ENCODE measurements at regions not wholly inside any gene's neighbourhood (a gene's known extent, or its start where the extent isn't known, plus 50 kb on each side); places are given as distances from the start of the nearest gene placed in this dataset.

DNA sequence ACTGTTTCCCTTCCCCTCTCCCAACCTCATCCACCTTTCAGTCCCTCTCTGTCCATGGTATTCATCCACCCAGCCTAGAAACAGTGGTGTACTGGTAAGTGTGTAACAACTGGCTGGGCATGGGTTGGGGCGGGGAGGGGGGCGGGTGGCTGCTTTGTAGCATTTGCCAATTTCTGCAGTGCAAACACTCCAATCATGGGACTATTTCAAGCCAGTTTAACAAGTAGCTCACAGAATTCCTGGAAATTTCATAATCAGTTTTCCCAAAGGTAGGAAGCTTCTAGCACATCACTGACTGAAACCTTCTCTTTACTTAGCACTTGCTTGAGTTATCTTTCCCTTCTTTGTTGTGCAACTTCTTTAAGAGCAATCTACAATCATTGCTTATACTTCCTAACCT, 100.8 kb upstream of the WASF3 start:
- Histone ChIP-seq H3K27me3 (ENCODE audit: control insufficient read depth in 2 of 2, insufficient read depth in 1 of 2, low read length in 1 of 2) (no peaks in the 10 kb centered on the region), H3K4me3 (ENCODE audit: low read length in 2 of 2) (no peak overlapping the region), H3K36me3 (ENCODE audit: control insufficient read depth in 2 of 2, insufficient read depth in 2 of 2, low read length in 1 of 2) (no peaks in the 10 kb centered on the region), H3K27ac (ENCODE audit: low read depth in 1 of 2, low read length in 1 of 2) (no peak overlapping the region), H3K4me1 (ENCODE audit: control insufficient read depth in 2 of 2, insufficient read depth in 2 of 2, low read length in 2 of 2) (no peaks in the 10 kb centered on the region), H3K9me3 (ENCODE audit: control insufficient read depth in 2 of 2, insufficient read depth in 1 of 2, low read length in 1 of 2) (no peaks in the 10 kb centered on the region)
- 99% methylated on average over 2 of the region's 2 CpGs for WGBS
- no peak for DNase-seq (ENCODE audit: low read depth in 6 of 9, low spot score in 9 of 9)

- no peaks in the 10 kb centered on the region for H3K27me3 ChIP-seq (ENCODE audit: control insufficient read depth in 2 of 2, insufficient read depth in 1 of 2, low read length in 1 of 2)
- H3K27ac ChIP-seq (ENCODE audit: low read depth in 1 of 2, low read length in 1 of 2): no peak overlapping the region
- H3K4me3 ChIP-seq (ENCODE audit: low read length in 2 of 2): no peak overlapping the region
- DNase-seq (ENCODE audit: low read depth in 6 of 9, low spot score in 9 of 9): no peak
- no peaks in the 10 kb centered on the region for H3K36me3 ChIP-seq (ENCODE audit: control insufficient read depth in 2 of 2, insufficient read depth in 2 of 2, low read length in 1 of 2)
- no peaks in the 10 kb centered on the region for H3K4me1 ChIP-seq (ENCODE audit: control insufficient read depth in 2 of 2, insufficient read depth in 2 of 2, low read length in 2 of 2)
- H3K9me3 ChIP-seq (ENCODE audit: control insufficient read depth in 2 of 2, insufficient read depth in 1 of 2, low read length in 1 of 2): no peaks in the 10 kb centered on the region
Measured at GRCh38 chr13:26457212-26457611, 100.3 kb upstream of the WASF3 start.

- Histone ChIP-seq H3K4me1 (ENCODE audit: control insufficient read depth in 2 of 2, insufficient read depth in 2 of 2, low read length in 2 of 2) (no peaks in the 10 kb centered on the region), H3K4me3 (ENCODE audit: low read length in 2 of 2) (no peak overlapping the region), H3K27me3 (ENCODE audit: control insufficient read depth in 2 of 2, insufficient read depth in 1 of 2, low read length in 1 of 2) (no peaks in the 10 kb centered on the region), H3K36me3 (ENCODE audit: control insufficient read depth in 2 of 2, insufficient read depth in 2 of 2, low read length in 1 of 2) (no peaks in the 10 kb centered on the region), H3K27ac (ENCODE audit: low read depth in 1 of 2, low read length in 1 of 2) (no peak overlapping the region), H3K9me3 (ENCODE audit: control insufficient read depth in 2 of 2, insufficient read depth in 1 of 2, low read length in 1 of 2) (no peaks in the 10 kb centered on the region)
- WGBS: 94% methylated on average over 10 of the region's 10 CpGs
- no peak for DNase-seq (ENCODE audit: low read depth in 6 of 9, low spot score in 9 of 9)
Measured at GRCh38 chr13:26458196-26458749, 99.2 kb upstream of the WASF3 start.

GRCh38 chr13:26459276-26460131, 98.0 kb upstream of the WASF3 start:
- WGBS: 83% methylated on average over 9 of the region's 9 CpGs
- DNase-seq (ENCODE audit: low read depth in 6 of 9, low spot score in 9 of 9): no peak
- H3K27ac ChIP-seq (ENCODE audit: low read depth in 1 of 2, low read length in 1 of 2): no peak overlapping the region
- no peaks in the 10 kb centered on the region for H3K36me3 ChIP-seq (ENCODE audit: control insufficient read depth in 2 of 2, insufficient read depth in 2 of 2, low read length in 1 of 2)
- H3K27me3 ChIP-seq (ENCODE audit: control insufficient read depth in 2 of 2, insufficient read depth in 1 of 2, low read length in 1 of 2): no peaks in the 10 kb centered on the region
- H3K9me3 ChIP-seq (ENCODE audit: control insufficient read depth in 2 of 2, insufficient read depth in 1 of 2, low read length in 1 of 2): no peaks in the 10 kb centered on the region
- no peak overlapping the region for H3K4me3 ChIP-seq (ENCODE audit: low read length in 2 of 2)
- H3K4me1 ChIP-seq (ENCODE audit: control insufficient read depth in 2 of 2, insufficient read depth in 2 of 2, low read length in 2 of 2): no peaks in the 10 kb centered on the region

- no peak overlapping the region for H3K4me3 ChIP-seq (ENCODE audit: low read length in 2 of 2)
- H3K36me3 ChIP-seq (ENCODE audit: control insufficient read depth in 2 of 2, insufficient read depth in 2 of 2, low read length in 1 of 2): no peaks in the 10 kb centered on the region
- no peak for DNase-seq (ENCODE audit: low read depth in 6 of 9, low spot score in 9 of 9)
- H3K9me3 ChIP-seq (ENCODE audit: control insufficient read depth in 2 of 2, insufficient read depth in 1 of 2, low read length in 1 of 2): no peaks in the 10 kb centered on the region
- H3K27me3 ChIP-seq (ENCODE audit: control insufficient read depth in 2 of 2, insufficient read depth in 1 of 2, low read length in 1 of 2): no peaks in the 10 kb centered on the region
- WGBS: 87% methylated on average over 6 of the region's 6 CpGs
- no peaks in the 10 kb centered on the region for H3K4me1 ChIP-seq (ENCODE audit: control insufficient read depth in 2 of 2, insufficient read depth in 2 of 2, low read length in 2 of 2)
- H3K27ac ChIP-seq (ENCODE audit: low read depth in 1 of 2, low read length in 1 of 2): no peak overlapping the region
Measured at GRCh38 chr13:26460648-26461047, 96.8 kb upstream of the WASF3 start.

DNA sequence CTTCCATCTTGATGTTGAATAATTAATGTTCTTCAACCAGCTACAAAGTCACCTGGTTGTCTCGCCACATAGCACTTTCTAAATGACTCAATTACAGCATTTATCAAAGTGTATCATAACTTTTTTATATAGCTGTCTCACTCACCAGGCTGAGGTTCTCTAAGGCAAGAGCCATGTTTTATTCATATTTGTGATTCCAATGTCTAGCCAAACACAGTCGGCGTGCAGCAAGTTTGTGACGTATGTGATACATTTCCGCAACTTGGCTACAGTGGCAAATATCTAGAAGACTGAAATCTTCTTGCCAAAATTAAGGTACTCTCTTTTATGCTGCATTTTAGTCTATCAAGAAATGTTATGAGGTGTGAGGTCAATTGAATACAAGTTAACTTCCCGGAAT, 94.2 kb upstream of the WASF3 start:
- no peak for DNase-seq (ENCODE audit: low read depth in 6 of 9, low spot score in 9 of 9)
- Histone ChIP-seq H3K27ac (ENCODE audit: low read depth in 1 of 2, low read length in 1 of 2) (no peak overlapping the region), H3K36me3 (ENCODE audit: control insufficient read depth in 2 of 2, insufficient read depth in 2 of 2, low read length in 1 of 2) (no peaks in the 10 kb centered on the region), H3K4me1 (ENCODE audit: control insufficient read depth in 2 of 2, insufficient read depth in 2 of 2, low read length in 2 of 2) (no peaks in the 10 kb centered on the region), H3K9me3 (ENCODE audit: control insufficient read depth in 2 of 2, insufficient read depth in 1 of 2, low read length in 1 of 2) (no peaks in the 10 kb centered on the region), H3K27me3 (ENCODE audit: control insufficient read depth in 2 of 2, insufficient read depth in 1 of 2, low read length in 1 of 2) (no peaks in the 10 kb centered on the region), H3K4me3 (ENCODE audit: low read length in 2 of 2) (no peak overlapping the region)
- 96% methylated on average over 6 of the region's 6 CpGs for WGBS

DNA sequence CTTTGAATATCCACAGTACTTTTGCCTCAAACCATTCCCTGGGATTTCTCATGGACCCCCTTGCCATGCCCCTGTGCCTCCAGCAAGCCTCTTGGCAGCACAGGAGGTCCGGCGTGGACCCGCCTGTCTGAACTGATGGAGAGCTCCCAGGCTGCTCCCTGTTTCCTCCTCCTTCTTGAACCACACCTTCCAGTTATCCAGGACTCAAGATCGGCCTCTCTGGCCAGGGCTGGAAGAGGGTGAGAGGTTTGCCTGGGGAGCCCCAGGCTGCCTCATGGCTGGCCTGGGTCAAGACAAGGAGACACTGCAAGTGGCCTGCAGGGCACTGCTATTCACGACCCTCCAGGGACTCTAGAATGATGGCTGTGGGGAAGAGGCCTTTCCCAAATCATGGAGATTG, 93.6 kb upstream of the WASF3 start:
- H3K4me3 ChIP-seq (ENCODE audit: low read length in 2 of 2): no peak overlapping the region
- no peak overlapping the region for H3K27ac ChIP-seq (ENCODE audit: low read depth in 1 of 2, low read length in 1 of 2)
- H3K36me3 ChIP-seq (ENCODE audit: control insufficient read depth in 2 of 2, insufficient read depth in 2 of 2, low read length in 1 of 2): no peaks in the 10 kb centered on the region
- no peaks in the 10 kb centered on the region for H3K9me3 ChIP-seq (ENCODE audit: control insufficient read depth in 2 of 2, insufficient read depth in 1 of 2, low read length in 1 of 2)
- no peaks in the 10 kb centered on the region for H3K4me1 ChIP-seq (ENCODE audit: control insufficient read depth in 2 of 2, insufficient read depth in 2 of 2, low read length in 2 of 2)
- no peak for DNase-seq (ENCODE audit: low read depth in 6 of 9, low spot score in 9 of 9)
- 75% methylated on average over 5 of the region's 5 CpGs for WGBS
- H3K27me3 ChIP-seq (ENCODE audit: control insufficient read depth in 2 of 2, insufficient read depth in 1 of 2, low read length in 1 of 2): no peaks in the 10 kb centered on the region

GRCh38 chr13:26465514-26465913, 92.0 kb upstream of the WASF3 start:
- 91% methylated on average over 12 of the region's 12 CpGs for WGBS
- no peaks in the 10 kb centered on the region for H3K9me3 ChIP-seq (ENCODE audit: control insufficient read depth in 2 of 2, insufficient read depth in 1 of 2, low read length in 1 of 2)
- no peak for DNase-seq (ENCODE audit: low read depth in 6 of 9, low spot score in 9 of 9)

GRCh38 chr13:26465954-26466353, 91.5 kb upstream of the WASF3 start:
- no peak for DNase-seq (ENCODE audit: low read depth in 6 of 9, low spot score in 9 of 9)
- Histone ChIP-seq H3K27me3 (ENCODE audit: control insufficient read depth in 2 of 2, insufficient read depth in 1 of 2, low read length in 1 of 2) (no peaks in the 10 kb centered on the region), H3K36me3 (ENCODE audit: control insufficient read depth in 2 of 2, insufficient read depth in 2 of 2, low read length in 1 of 2) (no peaks in the 10 kb centered on the region), H3K27ac (ENCODE audit: low read depth in 1 of 2, low read length in 1 of 2) (no peak overlapping the region), H3K4me3 (ENCODE audit: low read length in 2 of 2) (no peak overlapping the region), H3K9me3 (ENCODE audit: control insufficient read depth in 2 of 2, insufficient read depth in 1 of 2, low read length in 1 of 2) (no peaks in the 10 kb centered on the region), H3K4me1 (ENCODE audit: control insufficient read depth in 2 of 2, insufficient read depth in 2 of 2, low read length in 2 of 2) (no peaks in the 10 kb centered on the region)

More at GRCh38 chr13:26465514-26465913, 92.0 kb upstream of the WASF3 start:
- Histone ChIP-seq H3K4me3 (ENCODE audit: low read length in 2 of 2) (no peak overlapping the region), H3K27me3 (ENCODE audit: control insufficient read depth in 2 of 2, insufficient read depth in 1 of 2, low read length in 1 of 2) (no peaks in the 10 kb centered on the region), H3K27ac (ENCODE audit: low read depth in 1 of 2, low read length in 1 of 2) (no peak overlapping the region), H3K36me3 (ENCODE audit: control insufficient read depth in 2 of 2, insufficient read depth in 2 of 2, low read length in 1 of 2) (no peaks in the 10 kb centered on the region), H3K4me1 (ENCODE audit: control insufficient read depth in 2 of 2, insufficient read depth in 2 of 2, low read length in 2 of 2) (no peaks in the 10 kb centered on the region)

All from thymus (tissue), 11 donors.